ENCODE measurements at regions not wholly inside any gene's neighbourhood (a gene's known extent, or its start where the extent isn't known, plus 50 kb on each side); places are given as distances from the start of the nearest gene placed in this dataset.

DNA sequence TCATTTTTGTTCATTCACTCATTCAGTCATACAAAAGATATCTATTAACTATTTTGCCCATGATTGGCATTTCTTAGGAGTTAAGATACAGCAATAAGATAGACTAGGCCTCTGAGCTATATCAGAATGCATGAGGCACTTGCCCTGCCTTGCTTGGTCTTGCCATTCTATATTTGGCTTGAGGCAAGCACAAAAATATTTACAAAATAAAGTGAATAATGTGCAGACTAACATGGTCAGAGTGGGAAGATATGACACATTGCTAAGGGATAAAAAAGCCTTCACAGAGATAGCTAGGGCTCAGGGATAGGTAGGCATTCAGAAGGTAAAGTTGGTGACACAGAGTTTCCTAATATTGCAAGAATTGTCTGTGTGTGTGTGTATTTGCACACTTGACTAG is 75.0 kb upstream of the MMADHC start:
- Histone ChIP-seq H3K9me3 (replicated peaks; ENCODE audit: control insufficient read depth, low read depth, low read length) (no peaks in the 10 kb centered on the region), H3K27me3 (ENCODE audit: control insufficient read depth, insufficient read depth, low read length) (no peaks in the 10 kb centered on the region), H3K4me3 (ENCODE audit: low read length) (no peak overlapping the region), H3K36me3 (ENCODE audit: control insufficient read depth, insufficient read depth, low read length) (no peaks in the 10 kb centered on the region), H3K4me1 (ENCODE audit: control insufficient read depth, insufficient read depth, low read length) (no peaks in the 10 kb centered on the region), H3K27ac (ENCODE audit: low read length) (no peak overlapping the region)
- DNase-seq = no peak

DNA sequence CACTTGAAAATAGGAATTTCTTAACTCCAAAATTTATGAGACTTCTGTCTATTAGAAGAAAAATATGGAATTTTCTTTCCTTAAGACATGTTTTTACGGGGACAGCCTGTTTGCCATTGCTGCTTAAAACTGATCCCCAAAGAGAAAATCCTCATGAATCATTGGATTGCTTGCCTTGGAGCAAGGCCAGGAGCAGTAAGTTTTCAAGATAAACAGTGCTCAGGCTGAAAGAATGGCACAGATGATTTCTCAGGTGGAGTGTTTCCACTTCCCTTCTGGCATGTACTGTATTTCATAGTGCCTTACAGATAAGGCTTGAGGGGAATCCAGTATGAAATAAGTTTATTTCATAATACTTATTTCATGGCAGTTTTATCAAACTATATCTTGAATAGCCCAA is 74.3 kb upstream of the MMADHC start:
- Histone ChIP-seq H3K9me3 (replicated peaks; ENCODE audit: control insufficient read depth, low read depth, low read length) (no peaks in the 10 kb centered on the region), H3K27me3 (ENCODE audit: control insufficient read depth, insufficient read depth, low read length) (no peaks in the 10 kb centered on the region), H3K36me3 (ENCODE audit: control insufficient read depth, insufficient read depth, low read length) (no peaks in the 10 kb centered on the region), H3K4me3 (ENCODE audit: low read length) (no peak overlapping the region), H3K4me1 (ENCODE audit: control insufficient read depth, insufficient read depth, low read length) (no peaks in the 10 kb centered on the region), H3K27ac (ENCODE audit: low read length) (no peak overlapping the region)
- no CpG with 5 or more reads among the region's 1 CpG for WGBS (ENCODE audit: insufficient coverage)
- DNase-seq = no peak

DNA sequence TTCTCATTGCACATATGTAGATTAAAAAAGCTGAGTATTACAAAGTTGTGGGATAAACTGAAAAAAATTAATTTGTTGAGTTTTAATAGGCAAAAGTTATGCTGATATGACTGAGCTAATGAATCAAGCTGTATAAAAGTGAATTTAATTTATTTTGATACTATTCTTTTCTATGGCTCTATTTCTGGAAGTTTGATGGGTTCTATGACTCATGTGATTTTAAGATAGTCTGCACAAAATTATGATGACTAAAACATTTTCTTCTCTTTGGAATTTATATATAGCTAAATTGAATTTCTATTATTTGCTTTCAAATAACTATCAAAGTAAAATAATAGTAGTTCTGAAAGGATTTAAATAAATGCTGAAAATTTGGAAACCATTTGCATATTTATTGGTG is 71.0 kb upstream of the MMADHC start:
- H3K27ac ChIP-seq (ENCODE audit: low read length) = no peak overlapping the region
- no peaks in the 10 kb centered on the region for H3K4me1 ChIP-seq (ENCODE audit: control insufficient read depth, insufficient read depth, low read length)
- no peaks in the 10 kb centered on the region for H3K27me3 ChIP-seq (ENCODE audit: control insufficient read depth, insufficient read depth, low read length)
- peaks cover 2% of the 10 kb centered on the region for H3K9me3 ChIP-seq (replicated peaks; ENCODE audit: control insufficient read depth, low read depth, low read length)
- H3K4me3 ChIP-seq (ENCODE audit: low read length) = no peak overlapping the region
- H3K36me3 ChIP-seq (ENCODE audit: control insufficient read depth, insufficient read depth, low read length) = no peaks in the 10 kb centered on the region
- DNase-seq = no peak

DNA sequence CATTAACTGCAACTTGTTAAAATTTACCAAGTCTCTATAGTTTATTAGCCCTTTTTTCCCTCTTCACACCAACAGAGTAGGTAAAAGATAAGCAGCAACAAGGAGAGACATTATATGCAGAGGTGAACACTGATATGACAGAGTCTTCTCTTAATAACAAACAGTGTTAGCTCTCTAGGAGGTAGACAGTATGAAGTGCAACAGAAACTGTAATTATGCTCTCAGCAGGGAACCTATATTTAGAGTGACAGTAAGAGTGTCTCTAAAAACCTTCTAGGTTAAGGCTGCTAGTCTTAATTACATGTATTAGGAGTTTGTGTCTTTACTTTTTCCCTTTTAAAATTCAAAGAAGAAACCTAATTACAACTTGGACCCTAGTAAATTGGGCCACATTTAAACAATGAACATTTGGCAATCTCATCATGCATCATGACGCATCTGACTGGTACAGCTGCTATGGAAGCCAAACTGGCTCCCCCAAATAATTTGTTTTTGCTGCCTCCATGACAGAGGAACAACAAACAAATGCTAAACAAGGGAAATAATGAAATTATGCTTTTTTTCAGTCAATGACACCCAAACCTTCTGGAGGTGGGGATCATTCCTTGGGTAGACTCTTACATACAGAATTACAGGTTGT is 69.9 kb upstream of the MMADHC start:
- no peaks in the 10 kb centered on the region for H3K36me3 ChIP-seq (ENCODE audit: control insufficient read depth, insufficient read depth, low read length)
- H3K4me3 ChIP-seq (ENCODE audit: low read length) = no peak overlapping the region
- no peak for DNase-seq
- no peaks in the 10 kb centered on the region for H3K27me3 ChIP-seq (ENCODE audit: control insufficient read depth, insufficient read depth, low read length)
- H3K4me1 ChIP-seq (ENCODE audit: control insufficient read depth, insufficient read depth, low read length) = no peaks in the 10 kb centered on the region
- H3K9me3 ChIP-seq (replicated peaks; ENCODE audit: control insufficient read depth, low read depth, low read length) = peaks cover 2% of the 10 kb centered on the region
- H3K27ac ChIP-seq (ENCODE audit: low read length) = no peak overlapping the region
- no CpG with 5 or more reads among the region's 1 CpG for WGBS (ENCODE audit: insufficient coverage)

DNA sequence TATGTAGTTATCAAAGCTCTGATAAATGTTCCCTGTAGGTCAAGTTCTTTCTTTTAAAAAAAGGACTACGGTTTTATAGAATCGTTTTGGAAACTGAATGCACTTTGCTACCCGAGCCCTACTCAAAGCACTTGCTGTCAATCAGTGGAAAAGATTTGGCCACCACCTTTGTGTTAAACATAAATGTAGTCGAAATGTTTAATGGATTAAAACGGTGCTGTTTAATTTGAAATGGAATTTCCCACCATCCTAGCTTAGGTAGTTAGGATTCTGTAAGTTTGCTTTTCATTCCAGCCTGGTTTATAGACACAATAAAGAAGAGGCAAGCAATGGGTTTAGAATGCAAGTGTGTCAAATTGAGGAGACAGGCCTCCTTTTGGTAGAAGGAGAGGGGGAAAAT is 69.4 kb upstream of the MMADHC start:
- Histone ChIP-seq H3K4me1 (ENCODE audit: control insufficient read depth, insufficient read depth, low read length) (no peaks in the 10 kb centered on the region), H3K27ac (ENCODE audit: low read length) (no peak overlapping the region), H3K27me3 (ENCODE audit: control insufficient read depth, insufficient read depth, low read length) (no peaks in the 10 kb centered on the region), H3K36me3 (ENCODE audit: control insufficient read depth, insufficient read depth, low read length) (no peaks in the 10 kb centered on the region), H3K4me3 (ENCODE audit: low read length) (no peak overlapping the region), H3K9me3 (replicated peaks; ENCODE audit: control insufficient read depth, low read depth, low read length) (peaks cover 2% of the 10 kb centered on the region)
- 81% methylated on average over 3 of the region's 5 CpGs for WGBS (ENCODE audit: insufficient coverage)
- DNase-seq = no peak

DNA sequence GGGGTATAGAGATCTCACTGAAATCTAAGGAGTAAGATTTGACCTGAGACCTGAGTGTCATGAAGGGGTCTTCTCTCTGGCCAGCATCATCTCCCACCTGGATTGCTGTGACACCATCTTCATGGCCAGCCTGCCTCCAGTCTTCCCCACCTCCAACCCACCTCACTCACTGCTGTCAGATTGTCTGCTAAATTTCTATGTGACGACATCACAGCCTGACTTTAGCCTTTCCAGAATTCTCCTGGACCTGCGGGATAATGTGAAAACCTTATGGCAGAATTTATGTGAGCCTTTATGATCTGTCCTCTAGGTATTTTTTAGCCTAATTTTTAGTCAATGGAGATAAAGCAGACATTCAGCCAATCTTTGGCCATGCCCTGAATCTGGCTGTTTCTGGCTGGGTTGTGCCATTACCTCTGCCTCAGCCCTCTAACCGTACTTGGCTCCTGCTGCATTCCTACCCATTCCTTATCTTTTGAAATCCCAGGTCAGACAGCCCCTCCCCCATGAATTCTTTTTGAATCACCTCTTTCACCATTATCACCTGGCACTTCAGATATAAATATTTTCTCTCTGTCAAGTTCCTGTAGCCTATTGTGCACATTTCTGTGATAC is 66.4 kb upstream of the MMADHC start:
- Histone ChIP-seq H3K4me1 (ENCODE audit: control insufficient read depth, insufficient read depth, low read length) (no peaks in the 10 kb centered on the region), H3K36me3 (ENCODE audit: control insufficient read depth, insufficient read depth, low read length) (no peaks in the 10 kb centered on the region), H3K4me3 (ENCODE audit: low read length) (no peak overlapping the region), H3K27ac (ENCODE audit: low read length) (no peak overlapping the region), H3K27me3 (ENCODE audit: control insufficient read depth, insufficient read depth, low read length) (no peaks in the 10 kb centered on the region), H3K9me3 (replicated peaks; ENCODE audit: control insufficient read depth, low read depth, low read length) (peaks cover 2% of the 10 kb centered on the region)
- DNase-seq = no peak
- WGBS (ENCODE audit: insufficient coverage) = 54% methylated on average over 3 of the region's 3 CpGs

DNA sequence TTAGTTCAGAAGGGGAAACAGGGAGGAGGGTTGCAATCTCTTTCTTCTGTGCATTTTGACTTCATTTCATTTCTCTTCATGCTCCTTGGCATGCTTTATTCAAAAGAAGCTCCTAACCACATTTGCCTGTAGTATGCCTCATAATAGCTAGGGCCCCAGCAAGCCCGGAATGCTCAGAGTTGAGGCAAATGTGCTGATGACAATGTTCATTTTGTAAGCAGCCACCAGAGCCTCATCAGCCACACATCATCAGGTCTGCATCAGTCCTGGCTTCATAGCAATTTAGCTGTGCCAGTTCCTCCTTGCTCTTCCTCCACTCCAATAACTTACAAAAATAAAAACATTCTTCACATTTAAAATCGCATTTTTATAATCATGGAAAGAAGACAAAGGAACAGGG is 65.4 kb upstream of the MMADHC start:
- Histone ChIP-seq H3K9me3 (replicated peaks; ENCODE audit: control insufficient read depth, low read depth, low read length) (peaks cover 2% of the 10 kb centered on the region), H3K4me3 (ENCODE audit: low read length) (no peak overlapping the region), H3K27ac (ENCODE audit: low read length) (no peak overlapping the region), H3K27me3 (ENCODE audit: control insufficient read depth, insufficient read depth, low read length) (no peaks in the 10 kb centered on the region), H3K4me1 (ENCODE audit: control insufficient read depth, insufficient read depth, low read length) (no peaks in the 10 kb centered on the region), H3K36me3 (ENCODE audit: control insufficient read depth, insufficient read depth, low read length) (no peaks in the 10 kb centered on the region)
- DNase-seq = peak; percentile 17
- WGBS (ENCODE audit: insufficient coverage) = 43% methylated on average over 1 of the region's 2 CpGs

DNA sequence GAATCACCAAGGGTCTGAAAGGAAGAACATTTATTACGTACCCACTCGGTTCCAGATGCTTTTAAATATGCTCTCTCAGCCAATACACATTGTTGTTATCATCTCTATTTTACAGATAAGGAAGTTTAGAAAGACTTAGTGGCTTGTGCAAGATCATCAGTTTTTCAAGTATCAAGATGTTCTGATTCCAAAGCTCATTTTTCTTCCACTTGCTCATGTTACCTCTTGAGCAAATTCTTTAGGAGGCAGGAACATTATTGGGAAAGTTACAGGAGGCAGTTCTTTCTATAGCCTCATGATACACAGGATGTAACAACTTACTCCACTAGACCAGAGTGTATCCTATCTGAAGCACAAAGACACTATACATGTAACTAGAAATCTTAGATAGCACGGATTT is 65.0 kb upstream of the MMADHC start:
- Histone ChIP-seq H3K9me3 (replicated peaks; ENCODE audit: control insufficient read depth, low read depth, low read length) (peaks cover 2% of the 10 kb centered on the region), H3K36me3 (ENCODE audit: control insufficient read depth, insufficient read depth, low read length) (no peaks in the 10 kb centered on the region), H3K4me1 (ENCODE audit: control insufficient read depth, insufficient read depth, low read length) (no peaks in the 10 kb centered on the region), H3K27me3 (ENCODE audit: control insufficient read depth, insufficient read depth, low read length) (no peaks in the 10 kb centered on the region), H3K4me3 (ENCODE audit: low read length) (no peak overlapping the region), H3K27ac (ENCODE audit: low read length) (no peak overlapping the region)
- DNase-seq = no peak
- no CpG with 5 or more reads among the region's 3 CpGs for WGBS (ENCODE audit: insufficient coverage)

DNA sequence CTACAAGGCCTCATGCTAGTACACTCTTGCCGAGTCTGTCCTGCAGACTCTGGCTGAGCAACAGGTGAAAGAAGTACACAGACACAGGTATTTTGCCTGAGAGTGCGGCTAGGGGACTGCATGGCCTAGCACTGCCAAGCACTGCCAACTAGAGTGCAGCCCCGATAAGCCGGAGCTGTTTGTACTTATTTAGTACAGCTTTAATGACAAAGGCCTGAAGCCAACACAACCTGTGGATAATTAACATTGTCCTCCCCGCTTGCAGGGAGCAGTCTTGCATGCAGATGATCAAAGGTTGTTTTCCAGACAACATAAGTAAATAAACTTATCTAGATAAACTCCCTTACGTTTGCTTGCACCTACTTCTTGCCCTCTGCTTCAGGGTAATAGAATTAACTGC is 63.7 kb upstream of the MMADHC start:
- no peaks in the 10 kb centered on the region for H3K27me3 ChIP-seq (ENCODE audit: control insufficient read depth, insufficient read depth, low read length)
- H3K36me3 ChIP-seq (ENCODE audit: control insufficient read depth, insufficient read depth, low read length) = no peaks in the 10 kb centered on the region
- H3K4me3 ChIP-seq (ENCODE audit: low read length) = no peak overlapping the region
- H3K9me3 ChIP-seq (replicated peaks; ENCODE audit: control insufficient read depth, low read depth, low read length) = peaks cover 2% of the 10 kb centered on the region
- 95% methylated on average over 5 of the region's 6 CpGs for WGBS (ENCODE audit: insufficient coverage)
- H3K4me1 ChIP-seq (ENCODE audit: control insufficient read depth, insufficient read depth, low read length) = no peaks in the 10 kb centered on the region
- no peak overlapping the region for H3K27ac ChIP-seq (ENCODE audit: low read length)
- DNase-seq = no peak

DNA sequence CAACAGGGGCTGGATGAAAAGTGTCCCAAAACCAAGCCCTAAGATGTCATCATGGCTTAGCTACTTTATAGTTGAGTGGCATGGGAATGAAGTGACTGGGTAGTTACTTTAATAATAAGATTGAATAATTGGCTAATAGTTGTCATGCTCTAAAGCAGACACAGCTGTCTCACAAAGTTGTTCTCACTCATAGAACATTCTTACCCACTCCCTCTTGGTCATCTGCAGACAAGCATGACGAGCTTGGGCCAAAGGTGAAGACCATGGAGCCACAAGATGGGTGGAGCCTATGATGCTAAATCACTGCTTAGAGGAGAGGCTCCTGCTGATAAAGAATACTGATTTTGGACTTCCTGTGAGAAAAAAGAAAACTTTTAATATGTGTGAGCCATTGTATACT is 62.4 kb upstream of the MMADHC start:
- no peaks in the 10 kb centered on the region for H3K9me3 ChIP-seq (replicated peaks; ENCODE audit: control insufficient read depth, low read depth, low read length)
- no peak overlapping the region for H3K4me3 ChIP-seq (ENCODE audit: low read length)
- H3K4me1 ChIP-seq (ENCODE audit: control insufficient read depth, insufficient read depth, low read length) = no peaks in the 10 kb centered on the region
- DNase-seq = no peak
- no peaks in the 10 kb centered on the region for H3K36me3 ChIP-seq (ENCODE audit: control insufficient read depth, insufficient read depth, low read length)
- WGBS (ENCODE audit: insufficient coverage) = no CpG with 5 or more reads among the region's 1 CpG
- H3K27ac ChIP-seq (ENCODE audit: low read length) = no peak overlapping the region
- H3K27me3 ChIP-seq (ENCODE audit: control insufficient read depth, insufficient read depth, low read length) = no peaks in the 10 kb centered on the region
